ENCODE measurements at regions not wholly inside any gene's neighbourhood (a gene's known extent, or its start where the extent isn't known, plus 50 kb on each side); places are given as distances from the start of the nearest gene placed in this dataset.

DNA sequence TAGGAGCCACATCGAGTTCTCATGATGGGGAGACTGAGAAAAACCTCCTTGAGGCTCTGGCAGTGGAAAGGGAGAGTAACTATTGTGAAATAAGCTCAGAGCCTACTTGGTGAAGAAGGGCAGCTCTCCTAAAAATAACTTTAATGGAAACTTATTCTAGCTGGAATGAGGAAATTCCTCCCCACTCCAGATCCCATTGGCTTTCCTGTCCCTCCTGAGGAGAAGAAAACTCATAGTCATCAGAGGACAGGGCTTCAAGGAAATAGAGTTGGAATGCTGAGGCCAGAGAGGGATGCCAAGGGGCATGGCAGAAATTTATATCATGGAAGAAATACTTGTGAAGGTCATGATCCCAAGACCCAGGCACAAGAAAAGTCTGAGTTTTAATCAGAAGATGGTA, 70.7 kb upstream of the TAPT1 start:
- Mint-ChIP-seq H3K4me1 (ENCODE audit: low read depth) (peaks cover 16% of the 10 kb centered on the region), H3K9me3 (no peaks in the 10 kb centered on the region), H3K27me3 (ENCODE audit: insufficient read depth) (peaks cover 6% of the 10 kb centered on the region; the same call in 1 of the 2 replicates), H3K27ac (no peak overlapping the region), H3K4me3 (no peak overlapping the region), H3K36me3 (ENCODE audit: low read depth) (no peaks in the 10 kb centered on the region)
- TF ChIP-seq, protein P1, sequence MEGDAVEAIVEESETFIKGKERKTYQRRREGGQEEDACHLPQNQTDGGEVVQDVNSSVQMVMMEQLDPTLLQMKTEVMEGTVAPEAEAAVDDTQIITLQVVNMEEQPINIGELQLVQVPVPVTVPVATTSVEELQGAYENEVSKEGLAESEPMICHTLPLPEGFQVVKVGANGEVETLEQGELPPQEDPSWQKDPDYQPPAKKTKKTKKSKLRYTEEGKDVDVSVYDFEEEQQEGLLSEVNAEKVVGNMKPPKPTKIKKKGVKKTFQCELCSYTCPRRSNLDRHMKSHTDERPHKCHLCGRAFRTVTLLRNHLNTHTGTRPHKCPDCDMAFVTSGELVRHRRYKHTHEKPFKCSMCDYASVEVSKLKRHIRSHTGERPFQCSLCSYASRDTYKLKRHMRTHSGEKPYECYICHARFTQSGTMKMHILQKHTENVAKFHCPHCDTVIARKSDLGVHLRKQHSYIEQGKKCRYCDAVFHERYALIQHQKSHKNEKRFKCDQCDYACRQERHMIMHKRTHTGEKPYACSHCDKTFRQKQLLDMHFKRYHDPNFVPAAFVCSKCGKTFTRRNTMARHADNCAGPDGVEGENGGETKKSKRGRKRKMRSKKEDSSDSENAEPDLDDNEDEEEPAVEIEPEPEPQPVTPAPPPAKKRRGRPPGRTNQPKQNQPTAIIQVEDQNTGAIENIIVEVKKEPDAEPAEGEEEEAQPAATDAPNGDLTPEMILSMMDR (IDR thresholded peaks at IDR 0.05): no peak
- peak; percentile 4 for DNase-seq

DNA sequence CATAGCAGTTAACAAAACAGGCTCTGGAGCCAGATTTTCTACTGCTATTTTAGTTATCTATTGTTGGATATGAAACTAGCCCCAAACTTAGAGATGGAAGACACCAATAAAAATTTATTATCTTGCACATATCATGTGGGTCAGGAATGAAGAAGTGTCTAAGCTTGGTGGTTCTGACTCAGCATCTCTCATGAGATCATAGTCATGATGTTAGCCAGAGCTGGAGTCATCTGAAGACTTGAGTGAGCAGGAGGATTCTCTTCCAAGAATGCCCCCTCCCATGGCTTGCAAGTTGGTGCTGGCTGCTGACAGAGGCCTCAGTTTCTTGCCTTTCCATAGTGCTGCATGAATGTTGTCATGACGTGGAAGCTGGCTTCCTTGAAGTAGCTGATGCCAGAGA, 68.2 kb upstream of the TAPT1 start:
- Mint-ChIP-seq H3K36me3 (ENCODE audit: low read depth) (no peaks in the 10 kb centered on the region), H3K4me1 (ENCODE audit: low read depth) (peaks cover 24% of the 10 kb centered on the region), H3K27ac (no peak overlapping the region), H3K9me3 (no peaks in the 10 kb centered on the region), H3K4me3 (no peak overlapping the region), H3K27me3 (ENCODE audit: insufficient read depth) (no peaks in the 10 kb centered on the region)
- peak; percentile 54 for DNase-seq
- TF ChIP-seq, protein P1 (IDR thresholded peaks at IDR 0.05): no peak

DNA sequence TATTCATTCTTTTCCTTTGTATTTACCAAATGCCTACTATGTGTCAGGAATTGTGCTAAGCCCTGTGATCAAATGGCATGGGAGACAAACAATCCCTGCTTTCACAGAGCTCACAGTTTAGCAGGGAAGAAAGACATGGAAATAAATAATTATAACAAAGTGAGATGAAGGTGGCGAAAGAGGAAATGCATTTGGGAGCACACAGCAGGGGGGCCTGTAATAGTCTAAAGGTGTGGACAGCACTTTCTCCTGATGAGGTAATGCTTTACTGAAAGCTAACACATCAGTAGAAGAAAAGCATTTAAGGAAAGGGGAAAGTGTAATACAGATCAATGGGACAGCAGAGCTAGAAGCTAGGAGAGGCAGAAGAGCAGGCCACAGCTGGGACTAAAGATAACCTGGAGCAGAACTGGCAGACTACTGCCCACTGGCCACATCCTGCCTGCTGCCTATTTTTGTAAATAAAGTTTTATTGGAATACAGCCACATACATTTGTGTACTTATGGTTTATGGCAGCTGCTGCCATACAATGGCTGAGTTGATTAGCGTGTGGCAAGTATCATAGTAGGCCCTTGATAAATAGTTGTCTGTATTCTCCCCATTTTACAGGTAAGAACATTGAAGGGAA, 67.1 kb upstream of the TAPT1 start:
- TF ChIP-seq, protein P1 (IDR thresholded peaks at IDR 0.05): no peak
- no peak for DNase-seq
- peaks cover 33% of the 10 kb centered on the region for H3K4me1 Mint-ChIP-seq (ENCODE audit: low read depth)
- no peaks in the 10 kb centered on the region for H3K36me3 Mint-ChIP-seq (ENCODE audit: low read depth)
- H3K4me3 Mint-ChIP-seq: no peak overlapping the region
- no peak overlapping the region for H3K27ac Mint-ChIP-seq
- H3K9me3 Mint-ChIP-seq: no peaks in the 10 kb centered on the region
- no peaks in the 10 kb centered on the region for H3K27me3 Mint-ChIP-seq (ENCODE audit: insufficient read depth)

DNA sequence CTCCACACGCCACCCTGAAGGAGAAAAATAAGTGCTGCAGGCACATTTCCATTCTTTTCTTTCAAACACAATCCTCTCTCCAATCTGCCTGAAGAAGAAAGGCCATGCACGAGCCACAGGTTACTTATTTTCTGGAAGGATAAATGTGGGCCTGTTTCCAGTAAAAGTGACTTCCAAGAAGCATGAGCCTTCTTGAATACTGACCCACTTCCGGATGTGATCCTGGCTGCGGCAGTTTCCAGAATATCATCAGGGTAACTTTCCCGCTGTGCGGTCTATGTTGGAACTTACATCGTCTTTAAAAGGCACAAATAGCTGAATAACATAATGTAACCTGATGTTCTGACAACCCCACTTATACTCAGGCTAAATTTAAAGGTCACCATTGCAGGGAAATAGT, 66.3 kb upstream of the TAPT1 start:
- TF ChIP-seq, protein P1 (IDR thresholded peaks at IDR 0.05): no peak
- no peak for DNase-seq
- no peaks in the 10 kb centered on the region for H3K36me3 Mint-ChIP-seq (ENCODE audit: low read depth)
- H3K27ac Mint-ChIP-seq: no peak overlapping the region
- H3K27me3 Mint-ChIP-seq (ENCODE audit: insufficient read depth): peaks cover 2% of the 10 kb centered on the region; the same call in 1 of the 2 replicates
- H3K9me3 Mint-ChIP-seq: no peaks in the 10 kb centered on the region
- H3K4me3 Mint-ChIP-seq: no peak overlapping the region
- peaks cover 33% of the 10 kb centered on the region for H3K4me1 Mint-ChIP-seq (ENCODE audit: low read depth)

DNA sequence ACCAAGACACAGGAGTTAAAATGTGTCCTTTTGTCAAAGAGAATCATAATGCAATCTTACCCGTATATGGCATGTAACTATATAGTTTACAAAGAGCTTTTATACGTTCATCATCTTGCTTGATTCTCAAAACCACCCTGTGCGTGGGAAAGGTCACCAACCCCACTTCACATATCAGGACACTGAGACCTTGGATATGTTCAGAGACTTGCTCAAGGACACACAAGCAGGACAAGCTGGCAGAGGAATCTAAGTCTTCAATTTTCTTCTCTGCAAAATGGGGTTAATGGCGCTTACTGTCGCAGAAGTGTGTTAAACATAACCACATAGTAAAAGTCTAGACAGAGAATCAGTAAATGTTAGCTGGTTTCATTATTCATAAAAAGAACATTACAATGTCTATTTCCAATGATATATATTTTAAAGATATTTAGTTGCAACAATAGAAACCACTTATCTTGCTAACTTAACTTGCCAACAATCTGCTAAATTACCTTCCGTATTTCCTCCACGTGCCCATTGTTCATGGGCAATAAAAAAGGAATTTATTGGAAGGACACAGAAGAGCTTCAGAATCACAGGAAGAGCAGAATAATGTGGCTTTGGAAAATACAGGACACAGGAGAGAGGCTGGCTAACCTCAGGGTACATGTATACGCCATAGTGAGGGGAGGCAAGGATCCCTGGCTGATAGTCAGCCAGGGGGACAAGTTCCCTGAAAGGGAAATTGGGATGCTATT, 64.6 kb upstream of the TAPT1 start:
- DNase-seq: no peak

More for the DNA sequence above, 64.6 kb upstream of the TAPT1 start:
- H3K27me3 Mint-ChIP-seq (ENCODE audit: insufficient read depth): peaks cover 2% of the 10 kb centered on the region; the same call in 1 of the 2 replicates
- peaks cover 27% of the 10 kb centered on the region for H3K4me1 Mint-ChIP-seq (ENCODE audit: low read depth)
- no peaks in the 10 kb centered on the region for H3K36me3 Mint-ChIP-seq (ENCODE audit: low read depth)
- no peaks in the 10 kb centered on the region for H3K9me3 Mint-ChIP-seq
- H3K27ac Mint-ChIP-seq: no peak overlapping the region
- TF ChIP-seq, protein P1 (IDR thresholded peaks at IDR 0.05): no peak
- H3K4me3 Mint-ChIP-seq: no peak overlapping the region
